Endothelial cell of umbilical vein (primary cell): ENCODE measurements at regions not wholly inside any gene's neighbourhood (a gene's known extent, or its start where the extent isn't known, plus 50 kb on each side); places are given as distances from the start of the nearest gene placed in this dataset.

ENCODE experiments used
- BruUV-seq: library from RNA; stranded (reverse); fragments of 400-500 nt; replicated peaks from 2 replicates; lab custom pipeline; 2021; lab: Mats Ljungman, UMichigan
- CTCF ChIA-PET: fragments of 300-600, 350-600 bp; sonication (Branson Sonifier 250); formaldehyde crosslinking; loops from one replicate; lab custom pipeline; 2021; ENCODE audit warnings: antibody characterized with exemption, inconsistent platforms; lab: Charles Lee
- POLR2A ChIA-PET: fragments of 300-600, 350-600 bp; sonication (Branson Sonifier 250); formaldehyde crosslinking; loops from one replicate; lab custom pipeline; 2021; ENCODE audit warnings: antibody characterized with exemption, inconsistent platforms; lab: Charles Lee
- DNase-seq: peaks from one replicate; pipeline ENCODE4 v3.0.0-alpha.2; 2011; ENCODE audit warnings: low read depth, low spot score
- FAIRE-seq: peaks from 2 replicates; lab custom pipeline; 2011; peaks lifted over from hg19 to GRCh38; lab: Jason Lieb, UNC
- H2AFZ ChIP-seq: 2 replicates; pipeline ENCODE4 v1.6.0; 2012; ENCODE audit warnings: low read depth, low read length, control low read depth, inconsistent platforms
- H3K27ac ChIP-seq: 2 replicates; pipeline ENCODE4 v1.5.1; 2011; ENCODE audit warnings: low read depth, mild to moderate bottlenecking, control low read depth, low read length, moderate library complexity; ENCODE audit not compliant: insufficient read depth
- H3K27me3 ChIP-seq, 2 experiments: 2 replicates each; pipeline versions ENCODE4 v1.6.0 to v1.6.1; 2011; ENCODE audit warnings: low read length in 2 of 2, mixed read lengths in 1 of 2; ENCODE audit not compliant: control insufficient read depth in 2 of 2, insufficient read depth in 2 of 2
- H3K36me3 ChIP-seq, 2 experiments: 2 replicates in 1 of 2; 3 replicates in 1 of 2; pipeline ENCODE4 v1.5.1; 2011; ENCODE audit warnings: low read length in 2 of 2, mild to moderate bottlenecking in 1 of 2, moderate library complexity in 1 of 2; ENCODE audit not compliant: control insufficient read depth in 2 of 2, insufficient read depth in 2 of 2; ENCODE audit errors: extremely low read depth in 1 of 2
- H3K4me1 ChIP-seq: 3 replicates; pipeline ENCODE4 v1.5.1; 2011; ENCODE audit warnings: mild to moderate bottlenecking, low read length; ENCODE audit not compliant: control insufficient read depth, insufficient read depth; ENCODE audit errors: extremely low read depth
- H3K4me2 ChIP-seq: 2 replicates; pipeline ENCODE4 v1.6.1; 2011; ENCODE audit warnings: low read length, control low read depth, mixed read lengths; ENCODE audit not compliant: insufficient read depth
- H3K4me3 ChIP-seq, 3 experiments: fragments of 200-600 bp in 1 of 3; sonication (generic), shearing (Covaris generic) in 1 of 3; replicated peaks in 1 of 3; 2 replicates each; pipeline ENCODE4 v1.5.1; 2011 to 2016; ENCODE audit warnings: control low read depth in 3 of 3, low read length in 3 of 3, mild to moderate bottlenecking in 2 of 3, inconsistent platforms in 1 of 3, low read depth in 1 of 3, moderate library complexity in 1 of 3; ENCODE audit not compliant: insufficient read depth in 1 of 3
- H3K79me2 ChIP-seq: 2 replicates; pipeline ENCODE4 v1.6.0; 2012; ENCODE audit warnings: low read length, inconsistent platforms; ENCODE audit not compliant: control insufficient read depth, insufficient read depth
- H3K9ac ChIP-seq: replicated peaks from 2 replicates; pipeline ENCODE3; 2011; ENCODE audit warnings: low read length, control low read depth; ENCODE audit not compliant: insufficient read depth; ENCODE audit errors: extremely low read depth
- H3K9me1 ChIP-seq: replicated peaks from 3 replicates; pipeline ENCODE4 v1.6.0; 2011; ENCODE audit warnings: mild to moderate bottlenecking, low read length; ENCODE audit not compliant: control insufficient read depth, insufficient read depth; ENCODE audit errors: extremely low read depth
- H3K9me3 ChIP-seq: replicated peaks from 2 replicates; pipeline ENCODE4 v1.5.1; 2012; ENCODE audit warnings: low read length, inconsistent platforms; ENCODE audit not compliant: control insufficient read depth, insufficient read depth
- H4K20me1 ChIP-seq: replicated peaks from 2 replicates; pipeline ENCODE3; 2011; ENCODE audit warnings: mild to moderate bottlenecking, low read length; ENCODE audit not compliant: control insufficient read depth, insufficient read depth; ENCODE audit errors: extremely low read depth
- CTCF ChIP-seq, 2 donors: IDR thresholded peaks; 1 replicate in 1 of 2; 2 replicates in 1 of 2; pipeline ENCODE4 v1.5.1; 2011; ENCODE audit warnings: low read length in 2 of 2, mild to moderate bottlenecking in 2 of 2, moderate library complexity in 2 of 2, control low read depth in 1 of 2, inconsistent platforms in 1 of 2, low read depth in 1 of 2; ENCODE audit not compliant: insufficient read depth in 1 of 2; ENCODE audit errors: extremely low read depth in 1 of 2
- EZH2 ChIP-seq: IDR thresholded peaks from 2 replicates; pipeline ENCODE4 v1.6.1; 2012; ENCODE audit warnings: borderline replicate concordance, low read depth, mild to moderate bottlenecking, moderate library complexity, low read length, inconsistent platforms; ENCODE audit not compliant: severe bottlenecking
- FOS ChIP-seq: IDR thresholded peaks from 2 replicates; pipeline ENCODE4 v1.6.1; 2011; ENCODE audit warnings: mild to moderate bottlenecking, low read length, moderate library complexity, borderline replicate concordance; ENCODE audit not compliant: insufficient read depth
- GATA2 ChIP-seq: IDR thresholded peaks from 2 replicates; pipeline ENCODE4 v1.7.0; 2011; ENCODE audit warnings: low read depth, mild to moderate bottlenecking, moderate library complexity, mixed read lengths, low read length; ENCODE audit not compliant: insufficient read length, insufficient read depth
- JUN ChIP-seq: IDR thresholded peaks from 2 replicates; pipeline ENCODE4 v1.6.1; 2011; ENCODE audit warnings: borderline replicate concordance, low read depth; ENCODE audit not compliant: insufficient read length, insufficient read depth
- MAX ChIP-seq: IDR thresholded peaks from 2 replicates; pipeline ENCODE4 v1.6.1; 2011; ENCODE audit not compliant: insufficient read depth, insufficient read length
- MYC ChIP-seq: IDR thresholded peaks from one replicate; pipeline ENCODE4 v1.6.1; 2011; ENCODE audit warnings: mild to moderate bottlenecking, low read depth, low read length
- POLR2A ChIP-seq: IDR thresholded peaks from 2 replicates; pipeline ENCODE4 v1.6.1; 2012; ENCODE audit warnings: low read depth, mild to moderate bottlenecking, control low read depth, low read length
- POLR2AphosphoS5 ChIP-seq: IDR thresholded peaks from 2 replicates; pipeline ENCODE4 v1.6.1; 2012; ENCODE audit warnings: low read depth, mild to moderate bottlenecking, control low read depth, low read length, moderate library complexity; ENCODE audit not compliant: insufficient read depth
- dilution Hi-C: fragments of 300-500 bp; cut with MboI; formaldehyde crosslinking; loops from one replicate; pipeline ENCODE4 v1.15.0; 2019; ENCODE audit warnings: low sequenced_read_pairs; ENCODE audit not compliant: extremely low pct_ligation_motif_present
- intact Hi-C: fragments of 100-400 bp; cut with micrococcal nuclease; formaldehyde crosslinking; loops from one replicate; pipeline ENCODE4 v1.10.0; 2022

- DNase-seq (no peak), FAIRE-seq (no peak)
- no peak overlapping the region for H3K4me2 ChIP-seq
- no peaks in the 10 kb centered on the region for H4K20me1 ChIP-seq
- intact Hi-C loops (no loop called here), dilution Hi-C loops (no loop called here)
- BruUV-seq = no TSS peak
- no peak for TF ChIP-seq EZH2
- H3K27me3 ChIP-seq = no peaks in the 10 kb centered on the region
- no peak overlapping the region for H3K9ac ChIP-seq
- ChIA-PET POLR2A (no interaction called here), CTCF (no interaction called here)
- H3K4me3 ChIP-seq = no peak overlapping the region
- H2AFZ ChIP-seq = no peak overlapping the region
- no peaks in the 10 kb centered on the region for H3K4me1 ChIP-seq
- no peak overlapping the region for H3K27ac ChIP-seq
- no peaks in the 10 kb centered on the region for H3K79me2 ChIP-seq
- H3K36me3 ChIP-seq = no peaks in the 10 kb centered on the region
- H3K9me3 ChIP-seq = no peaks in the 10 kb centered on the region
- H3K9me1 ChIP-seq = no peaks in the 10 kb centered on the region
These were observed 209.5 kb downstream of the EBLN2 start for GRCh38 chr3:73270839-73271483.

GRCh38 chr3:73273341-73273740 is 211.9 kb downstream of the EBLN2 start:
- Histone ChIP-seq H3K79me2 (no peaks in the 10 kb centered on the region), H3K4me2 (no peak overlapping the region), H3K36me3 (no peaks in the 10 kb centered on the region), H4K20me1 (no peaks in the 10 kb centered on the region), H3K4me1 (no peaks in the 10 kb centered on the region), H3K27ac (no peak overlapping the region), H3K4me3 (no peak overlapping the region), H3K9me3 (no peaks in the 10 kb centered on the region), H3K9me1 (no peaks in the 10 kb centered on the region), H3K9ac (no peak overlapping the region), H3K27me3 (no peaks in the 10 kb centered on the region), H2AFZ (no peak overlapping the region)
- dilution Hi-C loops (no loop called here), intact Hi-C loops (no loop called here)
- CTCF ChIA-PET = no interaction called here
- DNase-seq (no peak), FAIRE-seq (no peak)
- no TSS peak for BruUV-seq
- TF ChIP-seq EZH2 (no peak), POLR2AphosphoS5 (no peak), MAX (no peak), CTCF (IDR thresholded peaks at IDR 0.05; ENCODE audit: extremely low read depth in 1 of 2, insufficient read depth in 1 of 2, low read depth in 1 of 2, low read length in 2 of 2) (no peak), GATA2 (no peak), JUN (no peak), POLR2A (no peak), MYC (no peak), FOS (no peak)
- POLR2A ChIA-PET = no interaction called here
